Ishikawa (cell line): ENCODE measurements at regions not wholly inside any gene's neighbourhood (a gene's known extent, or its start where the extent isn't known, plus 50 kb on each side); places are given as distances from the start of the nearest gene placed in this dataset.

Experiments
- CREB1 ChIP-seq: IDR thresholded peaks from 2 replicates; pipeline ENCODE4 v1.6.1; 2012; ENCODE audit warnings: low read depth
- EP300 ChIP-seq: IDR thresholded peaks from 2 replicates; pipeline ENCODE4 v1.6.1; 2012; ENCODE audit warnings: borderline replicate concordance
- NFIC ChIP-seq: IDR thresholded peaks from 2 replicates; pipeline ENCODE4 v1.6.1; 2012
- RAD21 ChIP-seq: IDR thresholded peaks from 2 replicates; pipeline ENCODE4 v1.6.1; 2012; ENCODE audit warnings: low read depth
- REST ChIP-seq: IDR thresholded peaks from 2 replicates; pipeline ENCODE4 v1.6.1; 2012; ENCODE audit warnings: low read depth, mild to moderate bottlenecking
- TAF1 ChIP-seq: IDR thresholded peaks from 2 replicates; pipeline ENCODE4 v1.6.1; 2012; ENCODE audit warnings: low read depth, mild to moderate bottlenecking
- TEAD4 ChIP-seq: IDR thresholded peaks from 2 replicates; pipeline ENCODE4 v1.6.1; 2012

- TF ChIP-seq NFIC, result no peak
- TF ChIP-seq EP300, result no peak
- no peak for TF ChIP-seq CREB1
- no peak for TF ChIP-seq REST
- no peak for TF ChIP-seq TAF1
- TF ChIP-seq RAD21, result no peak
- no peak for TF ChIP-seq TEAD4
These were observed 214.8 kb upstream of the KCNJ16 start for GRCh38 chr17:69860142-69860680.
